Transverse colon (tissue), 4 donors: ENCODE measurements at regions not wholly inside any gene's neighbourhood (a gene's known extent, or its start where the extent isn't known, plus 50 kb on each side); places are given as distances from the start of the nearest gene placed in this dataset.

Source experiments
- DNase-seq: peaks from one replicate; pipeline ENCODE4 v3.0.0-alpha.2; 2019
- H3K27ac ChIP-seq, 4 donors: fragments of 200-600 bp; sonication (generic); 2 replicates each; pipeline ENCODE4 v1.5.1; 2016 to 2018; ENCODE audit warnings: inconsistent platforms in 4 of 4
- H3K27me3 ChIP-seq: fragments of 200-600 bp; sonication (generic); 2 replicates; pipeline ENCODE4 v1.5.1; 2017; ENCODE audit warnings: inconsistent platforms
- H3K36me3 ChIP-seq, 4 donors: fragments of 200-600 bp; sonication (generic); 2 replicates each; pipeline ENCODE4 v1.5.1; 2017 to 2019; ENCODE audit warnings: inconsistent platforms in 4 of 4
- H3K4me1 ChIP-seq, 4 donors: fragments of 200-600 bp; sonication (generic); 2 replicates each; pipeline ENCODE4 v1.5.1; 2017 to 2020; ENCODE audit warnings: inconsistent platforms in 4 of 4
- H3K4me3 ChIP-seq, 4 donors: fragments of 200-600 bp; sonication (generic); 1 replicate in 1 of 4; 2 replicates in 3 of 4; pipeline versions ENCODE4 v1.5.1 to v1.6.1; 2017 to 2019; ENCODE audit warnings: inconsistent platforms in 4 of 4
- H3K9me3 ChIP-seq, 2 donors: fragments of 200-600 bp; sonication (generic); 2 replicates each; pipeline ENCODE4 v1.5.1; 2017 to 2019; ENCODE audit warnings: inconsistent platforms in 2 of 2
- EP300 ChIP-seq: sonication (generic); formaldehyde crosslinking; IDR thresholded peaks from one replicate; pipeline ENCODE4 v1.6.1; 2017; ENCODE audit warnings: antibody characterized with exemption, low read depth
- POLR2A ChIP-seq: fragments of 450-650 bp; IDR thresholded peaks from one replicate; pipeline ENCODE4 v1.6.1; 2016; ENCODE audit warnings: antibody characterized with exemption, mild to moderate bottlenecking, moderate library complexity
- POLR2AphosphoS5 ChIP-seq, 3 donors: sonication (generic); formaldehyde crosslinking; IDR thresholded peaks; one replicate each; pipeline ENCODE4 v1.6.1; 2016; ENCODE audit warnings: antibody characterized with exemption in 3 of 3
- WGBS, 2 donors: methylation state at CpG; one replicate each; pipeline ENCODE4 v1.1.5; 2018; ENCODE audit warnings: low coverage in 1 of 2; 5-methylcytosine and 5-hydroxymethylcytosine counted together
- in situ Hi-C, 4 donors: fragments of 200-750 bp; cut with MboI; loops; one replicate each; pipeline versions ENCODE4 v1.15.0 to v1.15.1; 2017; ENCODE audit warnings: low sequenced_read_pairs in 3 of 4, low pct_ligation_motif_present in 1 of 4, low pct_unique_long_range_greater_than_20kb in 1 of 4
- intact Hi-C: fragments of 100-400 bp; cut with DNase I; formaldehyde crosslinking; loops from one replicate; pipeline ENCODE4 v1.15.1; 2023; ENCODE audit warnings: low total_unique reads
- TF ChIP-seq, protein P1 (sequence below), 5 experiments: fragments of 200-600 bp in 3 of 5; fragments of 450-650 bp in 2 of 5; sonication (generic) in 3 of 5; IDR thresholded peaks; 1 replicate in 2 of 5; 2 replicates in 3 of 5; pipeline ENCODE4 v1.5.1; 2016 to 2017; ENCODE audit warnings: antibody characterized with exemption in 5 of 5, inconsistent platforms in 3 of 5, mild to moderate bottlenecking in 2 of 5, moderate library complexity in 1 of 5

DNA sequence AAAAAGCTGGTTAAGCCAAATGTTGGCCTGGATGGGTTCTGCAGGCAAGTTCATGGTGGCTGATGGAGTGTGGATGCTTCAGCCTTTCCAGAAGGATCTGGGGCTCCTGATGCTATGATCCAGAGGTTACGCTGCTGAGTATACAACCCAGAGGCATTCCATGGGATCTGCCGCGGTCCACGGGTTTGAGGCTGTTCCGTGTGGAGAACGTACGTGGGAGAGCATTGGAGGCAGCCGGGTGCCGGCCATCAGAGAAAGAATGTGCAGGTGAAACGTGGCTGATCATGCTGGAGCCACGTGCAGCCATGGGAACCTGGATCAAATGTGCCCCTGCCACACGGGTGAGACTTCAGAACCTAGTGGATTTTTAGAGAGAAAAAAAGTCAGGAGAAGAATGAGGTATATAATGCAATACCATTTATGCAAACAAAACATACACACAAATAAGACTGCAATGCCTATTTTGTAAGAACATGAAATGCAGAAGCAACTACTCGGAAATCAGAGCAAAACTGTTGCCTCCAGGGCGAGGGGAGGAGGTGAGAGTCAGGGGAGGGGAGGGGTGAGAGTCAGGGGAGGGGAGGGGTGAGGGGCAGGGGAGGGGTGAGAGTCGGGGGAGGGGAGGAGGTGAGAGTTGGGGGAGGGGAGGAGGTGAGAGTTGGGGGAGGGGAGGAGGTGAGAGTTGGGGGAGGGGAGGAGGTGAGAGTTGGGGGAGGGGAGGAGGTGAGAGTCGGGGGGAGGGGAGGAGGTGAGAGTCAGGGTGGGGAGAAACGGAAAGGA, 116.5 kb upstream of the C1orf174 start:
- no peaks in the 10 kb centered on the region for H3K36me3 ChIP-seq
- TF ChIP-seq EP300: no peak
- TF ChIP-seq, protein P1, sequence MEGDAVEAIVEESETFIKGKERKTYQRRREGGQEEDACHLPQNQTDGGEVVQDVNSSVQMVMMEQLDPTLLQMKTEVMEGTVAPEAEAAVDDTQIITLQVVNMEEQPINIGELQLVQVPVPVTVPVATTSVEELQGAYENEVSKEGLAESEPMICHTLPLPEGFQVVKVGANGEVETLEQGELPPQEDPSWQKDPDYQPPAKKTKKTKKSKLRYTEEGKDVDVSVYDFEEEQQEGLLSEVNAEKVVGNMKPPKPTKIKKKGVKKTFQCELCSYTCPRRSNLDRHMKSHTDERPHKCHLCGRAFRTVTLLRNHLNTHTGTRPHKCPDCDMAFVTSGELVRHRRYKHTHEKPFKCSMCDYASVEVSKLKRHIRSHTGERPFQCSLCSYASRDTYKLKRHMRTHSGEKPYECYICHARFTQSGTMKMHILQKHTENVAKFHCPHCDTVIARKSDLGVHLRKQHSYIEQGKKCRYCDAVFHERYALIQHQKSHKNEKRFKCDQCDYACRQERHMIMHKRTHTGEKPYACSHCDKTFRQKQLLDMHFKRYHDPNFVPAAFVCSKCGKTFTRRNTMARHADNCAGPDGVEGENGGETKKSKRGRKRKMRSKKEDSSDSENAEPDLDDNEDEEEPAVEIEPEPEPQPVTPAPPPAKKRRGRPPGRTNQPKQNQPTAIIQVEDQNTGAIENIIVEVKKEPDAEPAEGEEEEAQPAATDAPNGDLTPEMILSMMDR (IDR thresholded peaks at IDR 0.05): no peak
- no peak overlapping the region for H3K4me3 ChIP-seq
- H3K4me1 ChIP-seq: no peaks in the 10 kb centered on the region
- H3K27ac ChIP-seq: no peak overlapping the region
- WGBS, 2 donors: 67 to 71% methylated on average over 5 to 15 of the region's 17 CpGs
- no peaks in the 10 kb centered on the region for H3K9me3 ChIP-seq
- no peak for DNase-seq
- no peaks in the 10 kb centered on the region for H3K27me3 ChIP-seq
- intact Hi-C loops: no loop called here
- in situ Hi-C loops: loop anchor here in 1 of 4 donors (10.0 kb wide), 1 partner anchor 58 kb away; no protein-coding TSS in a partner anchor

DNA sequence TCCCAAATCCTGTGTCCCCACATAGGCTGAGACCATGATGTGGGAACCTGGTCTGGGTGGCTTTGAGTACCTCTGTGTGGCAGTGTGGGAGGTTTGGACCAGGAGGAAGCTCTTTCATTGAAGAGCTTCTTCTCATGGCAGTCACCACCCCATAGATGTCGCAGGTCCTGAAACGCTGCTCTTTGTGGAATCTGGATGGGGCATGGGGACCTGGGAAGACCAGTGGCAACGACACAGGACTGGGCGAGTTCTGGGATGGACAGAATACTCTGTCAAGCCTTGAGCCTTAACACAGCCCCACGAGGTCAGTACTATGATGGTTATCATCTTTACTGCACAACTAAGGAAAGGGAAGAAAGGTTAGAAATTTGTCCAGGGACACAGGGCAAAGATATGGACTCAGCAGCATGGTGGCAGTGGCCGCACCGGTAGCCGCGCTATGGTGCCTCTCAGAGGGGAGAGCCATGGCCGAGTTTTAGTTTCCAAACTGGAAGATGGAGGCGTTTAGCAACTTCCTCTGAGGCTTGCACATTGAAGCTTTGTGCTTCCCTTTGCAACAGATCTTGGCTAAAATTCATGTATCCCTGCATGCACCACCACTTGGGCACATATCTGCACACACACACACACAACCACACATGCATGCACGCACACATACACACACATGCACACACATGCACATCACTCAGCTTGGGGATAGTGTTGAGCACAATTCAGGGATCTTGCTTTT, 117.7 kb upstream of the C1orf174 start:
- TF ChIP-seq POLR2AphosphoS5 (IDR thresholded peaks at IDR 0.05): no peak
- TF ChIP-seq POLR2A: no peak
- TF ChIP-seq EP300: no peak
- TF ChIP-seq, protein P1 (IDR thresholded peaks at IDR 0.05): no peak
- Histone ChIP-seq H3K4me1 (no peaks in the 10 kb centered on the region), H3K9me3 (no peaks in the 10 kb centered on the region), H3K27ac (no peak overlapping the region), H3K4me3 (no peak overlapping the region), H3K27me3 (no peaks in the 10 kb centered on the region), H3K36me3 (no peaks in the 10 kb centered on the region)
- DNase-seq: no peak
- intact Hi-C loops (no loop called here), in situ Hi-C loops (loop anchor here in 1 of 4 donors (10.0 kb wide), 1 partner anchor 57 kb away; no protein-coding TSS in a partner anchor)
- 77 to 87% methylated on average over 7 to 12 of the region's 12 CpGs for WGBS, 2 donors

DNA sequence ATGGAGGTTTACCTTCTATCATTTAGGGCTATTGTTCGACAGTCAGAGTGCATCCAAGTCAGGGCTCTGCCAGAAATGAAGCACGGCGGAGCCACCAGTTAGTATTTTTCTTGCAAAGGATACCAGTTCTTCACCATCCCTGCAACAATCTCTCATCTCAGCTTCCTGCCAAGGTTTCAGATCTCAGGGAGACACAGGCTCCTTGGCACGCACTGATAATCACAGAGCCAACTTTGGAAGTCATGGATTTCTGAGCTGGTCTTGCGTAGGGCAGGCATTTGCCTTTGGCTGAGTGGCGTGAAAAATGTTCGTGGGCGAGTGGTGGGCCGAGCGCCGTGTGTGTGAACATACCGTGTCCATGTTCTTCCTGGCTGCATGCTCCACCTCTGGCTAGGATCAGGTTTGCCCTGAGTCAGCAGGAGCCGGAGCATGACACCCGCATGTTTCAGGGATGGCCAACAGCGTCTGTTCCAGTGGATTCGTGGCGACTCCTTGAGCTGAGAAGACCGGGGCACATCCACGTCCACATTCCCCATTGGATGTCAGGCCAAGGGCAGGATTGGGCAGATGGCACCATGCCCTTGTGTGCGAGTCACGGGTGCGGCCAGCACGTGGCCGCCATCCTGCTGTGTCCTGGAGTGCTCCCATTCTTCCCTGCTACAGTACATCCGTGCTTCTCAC, 118.5 kb upstream of the C1orf174 start:
- in situ Hi-C loops (loop anchor here in 1 of 4 donors (10.0 kb wide), 1 partner anchor 56 kb away; no protein-coding TSS in a partner anchor), intact Hi-C loops (no loop called here)
- Histone ChIP-seq H3K4me3 (no peak overlapping the region), H3K27ac (no peak overlapping the region), H3K9me3 (no peaks in the 10 kb centered on the region), H3K4me1 (no peaks in the 10 kb centered on the region), H3K36me3 (no peaks in the 10 kb centered on the region), H3K27me3 (no peaks in the 10 kb centered on the region)
- TF ChIP-seq, protein P1 (IDR thresholded peaks at IDR 0.05): no peak
- TF ChIP-seq POLR2AphosphoS5 (IDR thresholded peaks at IDR 0.05) (no peak), POLR2A (no peak), EP300 (no peak)
- WGBS, 2 donors: 85 to 86% methylated on average over 3 to 23 of the region's 25 CpGs
- no peak for DNase-seq

DNA sequence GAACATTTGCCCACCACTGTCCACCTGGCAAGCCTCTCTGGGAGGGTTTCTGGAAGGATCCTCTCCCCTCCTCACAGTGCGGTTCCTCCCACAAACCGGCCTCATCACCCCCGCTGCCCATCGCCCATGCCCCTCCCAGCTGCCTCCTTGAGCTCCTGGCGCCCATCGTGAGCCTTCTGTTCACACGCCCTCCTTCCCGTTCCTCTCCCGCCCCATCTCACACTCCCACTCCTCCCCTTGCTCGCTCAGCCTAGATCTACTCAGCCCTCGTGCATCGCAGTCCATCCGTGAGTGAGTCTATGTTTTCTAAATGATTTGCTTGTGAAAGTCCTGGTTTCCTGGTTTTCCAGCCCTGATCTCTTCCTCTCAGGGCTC, 119.1 kb upstream of the C1orf174 start:
- H3K27ac ChIP-seq: no peak overlapping the region
- in situ Hi-C loops: loop anchor here in 1 of 4 donors (10.0 kb wide), 1 partner anchor 56 kb away; no protein-coding TSS in a partner anchor
- H3K36me3 ChIP-seq: no peaks in the 10 kb centered on the region
- no peak for DNase-seq
- H3K4me1 ChIP-seq: no peaks in the 10 kb centered on the region
- 85 to 87% methylated on average over 9 to 13 of the region's 13 CpGs for WGBS, 2 donors
- intact Hi-C loops: no loop called here
- H3K27me3 ChIP-seq: no peaks in the 10 kb centered on the region
- no peaks in the 10 kb centered on the region for H3K9me3 ChIP-seq
- H3K4me3 ChIP-seq: no peak overlapping the region
- TF ChIP-seq POLR2A: no peak
- TF ChIP-seq, protein P1 (IDR thresholded peaks at IDR 0.05): no peak
